UCSD-AML1 (cell line): ENCODE measurements at regions not wholly inside any gene's neighbourhood (a gene's known extent, or its start where the extent isn't known, plus 50 kb on each side); places are given as distances from the start of the nearest gene placed in this dataset.

Experiments
- DNase-seq: peaks from one replicate; lab custom pipeline; 2025; ENCODE audit not compliant: unreplicated experiment; lab: John Stamatoyannopoulos, UW

GRCh38 chr7:46834921-46835320 lies 747.0 kb downstream of the TNS3 start:
- DNase-seq, result no peak

GRCh38 chr7:46833197-46833596 lies 748.7 kb downstream of the TNS3 start:
- DNase-seq, result no peak

GRCh38 chr7:46832136-46832535 lies 749.8 kb downstream of the TNS3 start:
- DNase-seq, result no peak

- no peak for DNase-seq
These were observed 762.1 kb downstream of the TNS3 start for GRCh38 chr7:46819819-46820218.

- DNase-seq, result no peak
These were observed 767.2 kb downstream of the TNS3 start for GRCh38 chr7:46814516-46815250.

GRCh38 chr7:46812101-46812675 lies 769.7 kb downstream of the TNS3 start:
- no peak for DNase-seq

- no peak for DNase-seq
These were observed 770.4 kb downstream of the TNS3 start for GRCh38 chr7:46811529-46811928.

- no peak for DNase-seq
These were observed 770.9 kb downstream of the TNS3 start for GRCh38 chr7:46810986-46811385.

GRCh38 chr7:46809886-46810285 lies 772.0 kb downstream of the TNS3 start:
- DNase-seq, result no peak

- no peak for DNase-seq
These were observed 775.1 kb downstream of the TNS3 start for GRCh38 chr7:46806856-46807255.

GRCh38 chr7:46802479-46802878 lies 779.4 kb downstream of the TNS3 start:
- DNase-seq, result no peak

GRCh38 chr7:46791188-46791587 lies 790.7 kb downstream of the TNS3 start:
- DNase-seq, result no peak

GRCh38 chr7:46786995-46787394 lies 794.9 kb downstream of the TNS3 start:
- no peak for DNase-seq

GRCh38 chr7:46786221-46786954 lies 795.5 kb downstream of the TNS3 start:
- no peak for DNase-seq

GRCh38 chr7:46784732-46785131 lies 797.2 kb downstream of the TNS3 start:
- DNase-seq, result no peak

GRCh38 chr7:46781901-46782439 lies 799.9 kb downstream of the TNS3 start:
- no peak for DNase-seq

- DNase-seq, result no peak
These were observed 805.1 kb downstream of the TNS3 start for GRCh38 chr7:46776790-46777189.

GRCh38 chr7:46775776-46776175 lies 806.1 kb downstream of the TNS3 start:
- DNase-seq, result no peak

GRCh38 chr7:46775020-46775419 lies 806.9 kb downstream of the TNS3 start:
- no peak for DNase-seq

- DNase-seq, result no peak
These were observed 807.4 kb downstream of the TNS3 start for GRCh38 chr7:46774515-46774914.

GRCh38 chr7:46772776-46773175 lies 809.1 kb downstream of the TNS3 start:
- no peak for DNase-seq

- no peak for DNase-seq
These were observed 814.8 kb downstream of the TNS3 start for GRCh38 chr7:46767071-46767470.
